Epithelial cell of esophagus (primary cell): ENCODE measurements at regions not wholly inside any gene's neighbourhood (a gene's known extent, or its start where the extent isn't known, plus 50 kb on each side); places are given as distances from the start of the nearest gene placed in this dataset.
A peak's percentile ranks its signal among the peaks of the same experiment; 100 is the strongest.

ENCODE experiments used
- DNase-seq: peaks from one replicate; pipeline ENCODE4 v3.0.0; 2010; ENCODE audit warnings: low read depth
- H3K4me3 ChIP-seq: 2 replicates; pipeline ENCODE4 v1.5.1; 2011; ENCODE audit warnings: mild to moderate bottlenecking, low read length, control low read depth
- CTCF ChIP-seq: IDR thresholded peaks from 2 replicates; pipeline ENCODE4 v1.5.1; 2011; ENCODE audit warnings: low read depth, mild to moderate bottlenecking, low read length, control low read depth, inconsistent platforms; ENCODE audit not compliant: insufficient read depth; ENCODE audit errors: missing control alignments

DNA sequence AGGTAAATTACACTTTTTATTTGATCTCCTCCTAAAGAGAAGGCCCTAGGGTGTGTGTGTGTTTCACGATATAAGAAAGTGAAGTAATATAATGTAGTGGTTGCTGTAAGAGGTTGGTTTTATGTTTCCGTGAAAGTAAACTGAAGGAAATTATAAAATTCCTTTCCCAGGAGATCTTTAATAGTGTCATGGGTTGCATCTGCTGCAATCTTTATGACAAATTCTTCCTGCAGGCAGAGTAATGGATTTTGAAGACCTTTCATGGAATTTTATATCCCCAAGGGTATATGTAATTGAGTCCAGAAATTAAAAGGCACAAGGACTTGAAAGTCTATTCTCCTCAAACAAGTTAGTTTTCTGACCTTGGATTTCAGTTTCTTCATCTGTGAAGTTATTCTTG lies 538.6 kb downstream of the ANKRD50 start:
- no peak for TF ChIP-seq CTCF
- no peak for DNase-seq
- no peak overlapping the region for H3K4me3 ChIP-seq

- no peak overlapping the region for H3K4me3 ChIP-seq
- peak; percentile 87 for DNase-seq
- no peak for TF ChIP-seq CTCF
Measured at GRCh38 chr4:124177647-124178425, 534.7 kb downstream of the ANKRD50 start.

DNA sequence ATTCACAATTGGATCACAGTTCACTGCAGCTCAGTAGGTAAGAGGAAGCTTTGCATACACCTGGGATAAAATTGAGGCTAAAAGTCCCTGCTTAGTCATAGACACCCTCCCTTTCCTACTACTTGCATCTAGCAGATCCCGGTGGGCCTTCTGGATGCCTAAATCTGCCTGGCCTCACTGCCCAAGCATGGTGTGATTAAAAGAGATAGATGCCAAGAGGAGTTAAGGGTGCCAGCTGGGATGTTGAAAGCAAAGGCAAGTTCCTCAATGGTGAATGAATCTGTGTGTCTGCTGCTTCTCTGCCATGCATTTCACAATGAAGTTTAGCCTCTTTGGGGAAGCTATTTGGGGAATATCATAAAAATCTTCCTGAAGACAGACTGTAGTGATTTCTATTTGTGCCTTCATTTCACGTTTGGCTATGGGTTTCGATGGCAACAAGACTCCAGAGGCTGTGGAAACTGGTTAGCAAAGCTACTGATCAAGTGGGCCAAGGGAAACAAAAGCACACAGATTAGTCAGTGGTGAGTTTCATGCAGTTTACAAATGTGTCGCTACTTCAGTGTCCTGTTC lies 534.0 kb downstream of the ANKRD50 start:
- no peak for TF ChIP-seq CTCF
- no peak overlapping the region for H3K4me3 ChIP-seq
- DNase-seq = peak; percentile 44

DNA sequence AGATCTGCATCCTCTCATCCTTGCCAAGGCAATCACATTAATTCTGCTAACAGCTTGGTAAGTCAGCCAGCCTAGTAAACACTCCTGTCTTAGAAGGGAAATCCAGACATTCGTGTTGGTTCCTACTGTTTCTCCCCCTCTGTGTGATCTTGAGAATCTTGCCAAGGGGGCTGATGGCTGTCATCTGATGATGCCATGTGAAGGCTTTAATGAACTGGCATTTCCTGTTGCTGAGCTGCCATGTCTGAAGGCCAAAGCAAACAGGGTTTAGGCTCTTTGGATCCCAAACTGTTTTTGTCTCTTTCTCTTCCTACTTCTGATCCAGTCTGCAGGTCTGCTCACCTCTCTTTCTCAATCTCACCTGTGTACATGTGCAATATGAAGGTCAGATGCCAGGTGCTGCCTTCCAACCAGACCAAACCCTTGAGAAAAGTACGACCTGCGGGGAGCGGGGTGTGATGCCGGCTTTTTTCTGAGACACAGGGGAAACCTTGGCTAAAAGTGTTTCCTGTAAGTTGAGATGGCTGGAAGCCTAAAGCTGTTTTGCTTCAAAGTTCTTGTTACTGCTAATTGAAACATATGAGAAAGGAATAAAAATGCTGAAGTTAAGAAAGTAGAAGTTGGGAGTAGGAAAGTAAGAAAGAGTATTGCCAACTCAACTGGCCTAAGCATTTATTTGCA lies 532.9 kb downstream of the ANKRD50 start:
- DNase-seq = no peak
- H3K4me3 ChIP-seq = no peak overlapping the region

GRCh38 chr4:124181039-124181438 lies 531.5 kb downstream of the ANKRD50 start:
- no peak for DNase-seq
- no peak for TF ChIP-seq CTCF
- H3K4me3 ChIP-seq = no peak overlapping the region

More for the DNA sequence above, 532.9 kb downstream of the ANKRD50 start:
- no peak for TF ChIP-seq CTCF

- no peak overlapping the region for H3K4me3 ChIP-seq
- no peak for TF ChIP-seq CTCF
- no peak for DNase-seq
Measured at GRCh38 chr4:124183231-124183630, 529.3 kb downstream of the ANKRD50 start.
